Stimulated activated CD4-positive, alpha-beta T cell treated with anti-CD3 and anti-CD28 coated beads, Interleukin-2, amount 100 ng/mL, for 24 hours (primary cell): ENCODE measurements at regions not wholly inside any gene's neighbourhood (a gene's known extent, or its start where the extent isn't known, plus 50 kb on each side); places are given as distances from the start of the nearest gene placed in this dataset.
"Not testable (repeated sequence)": the region's sequence is repeated elsewhere in the genome, so short reads cannot be mapped to it uniquely, and the experiment has no call there.

Source experiments
- DNase-seq, 2 donors: peaks; one replicate each; pipeline ENCODE4 v3.0.0-alpha.2; 2020

DNA sequence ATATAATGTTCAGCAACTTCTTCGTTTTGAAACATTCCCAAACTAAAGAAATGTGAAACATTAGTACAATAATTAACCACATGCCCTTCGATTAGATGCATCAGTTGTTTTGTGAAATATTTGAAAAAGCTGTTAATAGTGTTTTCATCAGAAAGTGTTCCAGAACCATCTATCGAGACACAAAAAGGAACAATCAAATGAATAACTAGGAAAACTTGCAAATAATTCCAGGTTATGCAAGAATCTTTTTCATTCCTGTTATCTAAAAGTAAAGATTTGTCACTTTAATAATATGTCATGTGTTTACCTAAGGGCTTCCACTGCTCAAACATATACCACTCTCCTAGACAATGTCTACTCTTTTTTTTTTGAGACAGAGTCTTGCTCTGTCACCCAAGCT lies 904.2 kb upstream of the MIR17HG start:
- no peak for DNase-seq

DNA sequence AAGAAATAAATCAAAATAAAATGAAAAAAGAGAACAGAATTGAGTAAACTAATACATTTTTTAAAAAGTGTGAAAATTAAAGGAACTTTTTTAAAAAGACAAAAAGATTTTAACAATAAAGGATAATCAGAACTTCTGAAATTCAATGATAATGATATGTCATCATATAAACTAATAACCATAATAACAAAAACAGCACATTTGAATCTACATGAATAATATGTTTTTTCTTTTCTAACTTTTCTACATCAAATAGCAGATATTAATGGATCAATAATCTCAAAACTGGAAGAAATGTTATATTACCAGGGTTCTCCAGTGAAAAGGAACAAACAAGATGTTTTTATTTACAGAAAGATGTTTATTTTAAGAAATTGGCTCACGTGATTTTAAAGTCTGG lies 903.3 kb upstream of the MIR17HG start:
- DNase-seq = no peak

DNA sequence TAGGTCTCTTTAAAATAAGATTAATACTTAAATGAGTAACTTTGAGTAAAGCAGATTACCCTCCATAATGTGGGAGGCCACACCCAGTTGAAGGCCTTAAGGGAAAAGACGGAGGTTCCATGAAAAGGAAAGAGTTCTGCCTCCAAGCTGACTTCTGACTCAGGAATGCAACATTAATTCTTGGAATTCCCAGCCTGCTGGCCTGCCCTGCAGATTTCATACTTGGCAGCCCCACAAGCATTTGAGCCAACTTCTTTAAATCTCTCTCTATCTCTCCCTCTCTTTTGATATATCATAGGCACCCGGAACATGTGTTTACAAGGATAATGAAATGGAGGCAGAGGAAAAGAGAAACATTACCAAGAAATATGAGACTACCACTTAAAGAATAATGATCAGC lies 902.3 kb upstream of the MIR17HG start:
- DNase-seq = no peak

DNA sequence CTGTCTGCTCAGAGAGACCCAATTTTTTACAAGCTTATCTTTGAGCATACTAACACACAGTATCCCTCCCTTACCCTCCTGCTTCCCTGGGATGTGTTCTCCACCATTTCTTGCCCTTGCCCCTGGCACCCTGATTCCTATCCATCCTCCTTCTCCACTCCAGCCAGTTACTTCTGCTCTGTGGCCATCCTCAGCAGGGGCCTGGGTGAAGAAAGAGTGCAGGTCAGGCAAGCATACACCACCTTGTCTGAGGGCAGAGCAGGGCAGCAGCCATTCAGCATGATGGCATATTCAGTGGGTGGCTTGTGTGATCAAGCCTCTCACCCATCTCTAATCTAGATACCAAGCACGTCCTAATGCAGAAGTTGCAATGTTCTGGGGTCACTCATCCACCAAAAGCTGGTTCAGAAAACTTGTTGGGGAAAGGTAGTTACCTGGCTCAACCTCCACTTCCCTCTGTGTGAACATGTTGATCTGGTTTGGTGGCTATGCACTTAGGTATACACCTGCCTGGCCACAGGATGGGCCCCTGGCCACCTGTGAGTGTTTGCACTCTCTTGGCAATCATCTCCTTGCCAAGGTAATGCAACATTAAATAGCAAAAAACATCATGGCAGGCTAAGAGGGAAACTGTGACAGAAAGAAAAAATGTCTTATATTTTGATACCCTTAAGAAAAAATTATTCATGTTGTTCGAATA lies 900.3 kb upstream of the MIR17HG start:
- no peak for DNase-seq

GRCh38 chr13:90447734-90448101 lies 899.8 kb upstream of the MIR17HG start:
- DNase-seq = no peak

GRCh38 chr13:90448466-90449037 lies 898.9 kb upstream of the MIR17HG start:
- no peak for DNase-seq

GRCh38 chr13:90453342-90453741 lies 894.1 kb upstream of the MIR17HG start:
- no peak for DNase-seq

DNA sequence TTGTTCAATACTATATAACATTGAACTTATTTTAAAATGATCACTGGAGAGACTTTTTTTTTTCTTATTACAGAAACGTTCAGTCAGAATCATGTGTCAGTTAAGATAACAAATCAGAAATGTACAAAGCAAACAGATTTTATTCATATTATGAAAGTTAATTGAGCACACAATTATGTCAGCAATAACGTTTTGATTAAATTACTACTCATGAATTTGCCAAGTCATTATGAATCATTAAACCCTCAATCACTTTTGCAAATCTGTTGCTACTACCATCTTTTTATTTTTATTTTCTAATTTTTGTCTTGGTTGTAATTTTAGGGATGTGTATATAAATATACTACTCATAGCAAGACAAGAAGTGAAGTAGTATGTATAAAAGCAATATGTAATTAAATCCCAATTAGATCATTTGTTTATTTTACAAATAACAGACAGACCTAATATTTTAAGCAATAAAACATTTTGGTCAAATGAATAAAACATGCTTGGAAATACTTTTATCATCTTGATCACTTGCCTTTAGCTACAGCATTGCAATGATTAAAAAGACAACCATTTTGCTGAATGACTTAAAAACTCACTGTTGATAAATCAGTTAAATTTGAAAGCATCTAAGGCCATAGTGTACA lies 893.4 kb upstream of the MIR17HG start:
- no peak for DNase-seq

GRCh38 chr13:90455067-90455466 lies 892.4 kb upstream of the MIR17HG start:
- DNase-seq = no peak

GRCh38 chr13:90455823-90456222 lies 891.7 kb upstream of the MIR17HG start:
- DNase-seq = no peak

DNA sequence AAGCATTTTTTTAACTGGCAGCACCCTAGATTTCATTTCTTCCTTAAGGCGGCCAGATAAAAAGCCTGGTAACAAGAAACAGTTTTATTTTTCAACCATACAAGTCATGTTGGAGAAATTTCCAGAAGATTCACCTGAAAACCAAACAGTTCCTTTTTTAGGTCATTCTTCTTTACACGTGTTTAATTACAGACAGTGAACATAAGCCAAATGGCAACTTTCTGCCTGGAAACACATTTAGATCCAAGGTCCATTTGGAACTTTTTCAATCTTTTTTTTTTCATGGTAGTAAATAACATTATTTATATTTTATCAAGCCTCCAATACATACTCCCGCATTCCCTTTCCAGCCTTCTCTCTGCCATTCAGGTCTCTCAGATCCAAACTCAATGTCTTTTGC lies 886.1 kb upstream of the MIR17HG start:
- DNase-seq = no peak

DNA sequence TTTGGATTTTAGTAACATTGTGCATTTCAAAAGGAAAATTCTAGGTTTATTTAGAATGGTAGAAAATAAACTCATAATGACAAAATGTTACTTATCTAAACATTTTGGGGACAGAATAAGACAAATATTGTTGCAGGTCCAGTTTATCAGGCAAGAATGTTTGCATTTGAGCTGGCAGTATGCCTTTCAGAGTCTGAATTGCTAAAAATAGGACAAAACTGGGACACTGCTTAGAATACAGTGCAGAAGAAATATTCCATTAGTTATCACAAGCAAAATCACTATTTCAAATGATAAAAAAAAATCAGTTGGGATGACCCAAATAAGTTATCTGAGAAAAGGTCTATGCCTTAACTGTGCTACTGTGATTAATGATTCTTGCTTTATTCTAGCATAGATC lies 870.3 kb upstream of the MIR17HG start:
- DNase-seq = no peak

GRCh38 chr13:90483906-90484305 lies 863.6 kb upstream of the MIR17HG start:
- DNase-seq = no peak

- DNase-seq = no peak
These were observed 862.1 kb upstream of the MIR17HG start for GRCh38 chr13:90485436-90485835.

- DNase-seq = no peak
These were observed 854.6 kb upstream of the MIR17HG start for GRCh38 chr13:90492872-90493271.

DNA sequence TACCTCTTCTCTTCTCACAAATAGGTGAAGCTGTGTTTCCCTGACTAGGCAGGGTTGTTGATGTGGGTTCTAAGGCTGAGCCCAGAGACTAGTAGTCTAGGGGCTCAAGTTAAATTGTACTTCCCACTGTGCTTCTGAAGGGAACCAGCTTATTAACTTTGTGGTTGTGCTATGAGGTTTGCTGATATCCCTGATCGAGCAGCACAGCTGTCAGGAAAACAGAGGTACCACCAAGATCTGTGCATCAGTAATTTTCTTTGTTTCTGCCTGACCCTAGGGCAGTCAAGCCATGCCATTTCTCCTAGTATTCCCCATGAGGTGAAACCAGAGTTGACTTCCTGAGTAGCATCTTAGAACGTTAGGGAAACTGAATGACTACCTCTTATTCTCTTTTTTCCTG lies 853.8 kb upstream of the MIR17HG start:
- no peak for DNase-seq

- DNase-seq = not testable (repeated sequence)
These were observed 852.6 kb upstream of the MIR17HG start for GRCh38 chr13:90494849-90495248.

DNA sequence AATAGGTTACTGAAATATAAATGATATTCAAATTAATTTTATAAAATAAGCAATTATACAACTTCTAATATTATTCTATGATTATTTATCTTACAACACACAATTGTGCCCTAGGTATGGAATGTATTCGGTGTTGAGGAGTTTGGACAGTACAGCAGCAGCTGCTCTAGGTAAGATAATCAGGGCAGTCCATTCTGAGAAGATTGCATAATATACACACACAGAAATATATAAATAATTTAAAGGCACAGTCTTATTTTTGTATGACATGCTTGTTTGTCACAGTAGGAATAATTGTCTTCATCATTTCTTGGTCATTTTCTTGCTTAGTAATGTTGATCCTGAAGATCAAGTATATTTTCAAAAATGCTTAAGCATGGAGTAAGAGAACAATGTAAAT lies 849.4 kb upstream of the MIR17HG start:
- no peak for DNase-seq

GRCh38 chr13:90498816-90499215 lies 848.7 kb upstream of the MIR17HG start:
- no peak for DNase-seq

DNA sequence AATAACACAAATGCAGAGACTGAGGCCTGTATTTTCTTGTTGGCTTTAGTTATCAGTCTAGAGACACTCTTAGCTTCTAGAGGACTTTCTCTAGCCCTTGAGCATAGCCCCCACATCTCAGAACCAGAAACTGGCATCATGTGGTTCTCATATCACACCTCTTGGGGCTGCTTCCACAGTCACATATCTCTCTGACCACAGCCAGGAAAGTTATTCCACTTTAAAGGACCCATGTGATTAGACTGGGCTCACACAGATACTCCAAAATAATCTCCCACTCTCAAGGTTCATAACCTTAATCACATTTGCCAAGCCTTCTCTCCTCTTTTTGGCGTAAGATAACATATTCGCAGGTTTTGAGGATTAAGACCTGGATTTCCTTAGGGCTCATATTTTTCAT lies 846.9 kb upstream of the MIR17HG start:
- DNase-seq = no peak

DNA sequence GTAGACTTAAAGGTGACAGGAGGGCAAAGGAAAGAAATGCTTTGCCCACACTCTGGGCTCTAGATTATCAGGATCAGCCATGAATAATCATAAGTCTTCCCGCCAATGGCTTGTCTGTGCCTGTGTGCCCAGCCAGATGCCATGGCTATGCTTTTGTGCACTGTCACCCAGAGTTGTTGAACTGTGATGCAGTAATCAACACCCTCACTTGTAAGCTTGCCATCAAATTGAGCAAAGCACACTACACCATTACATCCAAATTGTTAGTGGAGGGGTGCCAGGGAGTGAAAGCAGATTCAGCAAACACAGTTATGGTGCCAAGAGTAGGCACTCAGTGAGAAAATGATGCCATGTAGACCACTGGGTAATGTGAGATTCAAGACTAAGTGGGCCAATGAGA lies 845.3 kb upstream of the MIR17HG start:
- no peak for DNase-seq

GRCh38 chr13:90502762-90503161 lies 844.7 kb upstream of the MIR17HG start:
- DNase-seq = no peak

DNA sequence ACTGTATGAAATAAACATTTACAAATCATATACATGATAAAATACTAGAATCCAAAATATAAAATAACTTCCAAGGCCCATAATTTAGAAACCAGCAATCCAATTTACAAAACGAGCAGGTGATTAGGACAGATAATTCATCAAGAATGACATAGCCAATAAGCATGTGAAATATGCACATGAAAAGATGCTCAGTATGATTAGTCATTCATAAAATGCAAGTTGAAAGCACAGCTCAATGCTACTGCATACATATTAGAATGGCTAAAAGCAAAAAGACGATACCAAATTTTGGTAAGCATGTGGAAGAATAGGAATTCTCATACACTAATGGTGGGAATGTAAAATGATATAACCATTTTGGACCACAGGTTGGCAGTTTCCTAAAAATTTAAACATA lies 837.2 kb upstream of the MIR17HG start:
- no peak for DNase-seq

DNA sequence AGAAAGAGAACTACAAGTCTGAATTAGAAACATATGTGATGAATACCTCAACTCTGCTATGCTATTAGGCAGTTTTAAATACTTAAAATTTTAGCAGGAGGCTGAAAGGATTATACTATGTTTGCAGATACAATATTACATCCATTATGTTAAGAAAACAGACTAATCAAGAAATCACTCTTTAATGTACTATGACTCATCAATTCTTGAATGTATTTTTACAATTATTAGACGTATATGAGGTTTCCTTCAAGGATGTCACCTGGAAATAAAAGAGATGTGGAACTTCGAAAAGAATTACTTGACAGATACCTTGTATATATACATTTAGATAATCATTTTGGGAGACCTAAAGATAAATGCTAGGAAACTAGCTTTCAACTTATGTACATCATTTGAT lies 835.6 kb upstream of the MIR17HG start:
- no peak for DNase-seq

DNA sequence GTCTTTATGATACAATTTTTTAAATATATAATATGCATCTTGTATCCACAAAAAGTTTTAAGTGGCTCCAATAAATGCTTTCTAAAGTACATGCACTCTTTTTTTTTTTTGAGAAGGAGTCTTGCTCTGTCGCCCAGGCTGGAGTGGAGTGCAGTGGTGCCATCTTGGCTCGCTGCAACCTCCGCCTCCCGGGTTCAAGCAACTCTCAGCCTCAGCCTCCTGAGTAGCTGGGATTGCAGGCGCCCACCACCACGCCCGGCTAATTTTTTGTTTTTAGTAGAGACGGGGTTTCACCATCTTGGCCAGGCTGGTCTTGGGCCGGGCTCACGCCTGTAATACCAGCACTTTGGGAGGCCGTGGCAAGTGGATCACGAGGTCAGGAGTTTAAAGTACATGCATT lies 832.8 kb upstream of the MIR17HG start:
- not testable (repeated sequence) for DNase-seq
